GM13976 (cell line): ENCODE measurements at regions not wholly inside any gene's neighbourhood (a gene's known extent, or its start where the extent isn't known, plus 50 kb on each side); places are given as distances from the start of the nearest gene placed in this dataset.

ENCODE experiments used
- DNase-seq: peaks from one replicate; pipeline ENCODE4 v3.0.0; 2012; ENCODE audit warnings: low spot score
- in situ Hi-C: fragments of 300-500 bp; cut with MboI; formaldehyde crosslinking; loops from one replicate; pipeline ENCODE4 v1.12.0; 2022; ENCODE audit warnings: low sequenced_read_pairs, mixed read lengths, inconsistent platforms; ENCODE audit not compliant: unreplicated experiment
- TF ChIP-seq, protein P1 (sequence below): IDR thresholded peaks from 2 replicates; pipeline ENCODE4 v1.5.1; 2012; ENCODE audit warnings: borderline replicate concordance, mild to moderate bottlenecking; ENCODE audit not compliant: insufficient read depth; ENCODE audit errors: extremely low read depth, missing control alignments, control extremely low read depth

DNA sequence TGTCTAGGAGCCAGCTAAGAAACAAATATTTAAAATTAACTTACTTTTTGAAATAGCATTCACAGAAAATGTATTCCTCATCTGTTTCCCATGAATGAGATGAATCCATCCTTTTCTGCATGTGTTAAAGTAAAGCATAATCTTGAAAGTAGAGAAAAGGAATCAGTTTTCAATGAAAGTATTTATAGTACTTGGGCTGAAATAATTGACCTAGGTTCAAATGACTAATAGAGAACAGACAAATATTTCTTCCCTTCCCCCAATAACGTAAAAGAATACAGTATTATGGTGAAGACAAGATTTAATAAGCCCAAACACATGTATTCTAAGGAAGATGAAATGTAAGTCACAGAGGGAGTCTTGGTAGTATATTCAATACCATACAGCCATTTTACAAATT, 403.5 kb downstream of the ZNF608 start:
- DNase-seq, result no peak
- in situ Hi-C loops, result no loop called here
- TF ChIP-seq, protein P1, sequence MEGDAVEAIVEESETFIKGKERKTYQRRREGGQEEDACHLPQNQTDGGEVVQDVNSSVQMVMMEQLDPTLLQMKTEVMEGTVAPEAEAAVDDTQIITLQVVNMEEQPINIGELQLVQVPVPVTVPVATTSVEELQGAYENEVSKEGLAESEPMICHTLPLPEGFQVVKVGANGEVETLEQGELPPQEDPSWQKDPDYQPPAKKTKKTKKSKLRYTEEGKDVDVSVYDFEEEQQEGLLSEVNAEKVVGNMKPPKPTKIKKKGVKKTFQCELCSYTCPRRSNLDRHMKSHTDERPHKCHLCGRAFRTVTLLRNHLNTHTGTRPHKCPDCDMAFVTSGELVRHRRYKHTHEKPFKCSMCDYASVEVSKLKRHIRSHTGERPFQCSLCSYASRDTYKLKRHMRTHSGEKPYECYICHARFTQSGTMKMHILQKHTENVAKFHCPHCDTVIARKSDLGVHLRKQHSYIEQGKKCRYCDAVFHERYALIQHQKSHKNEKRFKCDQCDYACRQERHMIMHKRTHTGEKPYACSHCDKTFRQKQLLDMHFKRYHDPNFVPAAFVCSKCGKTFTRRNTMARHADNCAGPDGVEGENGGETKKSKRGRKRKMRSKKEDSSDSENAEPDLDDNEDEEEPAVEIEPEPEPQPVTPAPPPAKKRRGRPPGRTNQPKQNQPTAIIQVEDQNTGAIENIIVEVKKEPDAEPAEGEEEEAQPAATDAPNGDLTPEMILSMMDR, result no peak

DNA sequence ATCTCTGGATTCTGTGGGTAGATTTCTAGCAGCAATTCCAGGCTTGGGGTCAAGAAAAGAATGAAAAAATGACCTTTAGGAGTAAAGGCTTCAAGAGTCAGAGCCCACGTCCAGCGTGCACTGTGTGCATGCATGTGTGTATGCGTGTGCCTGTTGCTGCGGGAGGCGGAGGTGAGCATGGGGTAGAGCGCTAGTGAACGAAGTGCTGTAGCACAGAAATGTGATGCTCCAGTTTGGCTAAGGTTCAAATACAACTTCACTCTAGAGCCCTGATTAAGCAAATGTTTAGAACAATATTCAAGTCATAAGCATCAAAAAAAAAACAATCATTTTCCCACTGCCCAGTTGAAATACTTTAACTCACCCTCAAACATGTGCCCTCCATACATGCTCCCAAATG, 403.9 kb downstream of the ZNF608 start:
- TF ChIP-seq, protein P1, result no peak
- in situ Hi-C loops, result no loop called here
- no peak for DNase-seq

DNA sequence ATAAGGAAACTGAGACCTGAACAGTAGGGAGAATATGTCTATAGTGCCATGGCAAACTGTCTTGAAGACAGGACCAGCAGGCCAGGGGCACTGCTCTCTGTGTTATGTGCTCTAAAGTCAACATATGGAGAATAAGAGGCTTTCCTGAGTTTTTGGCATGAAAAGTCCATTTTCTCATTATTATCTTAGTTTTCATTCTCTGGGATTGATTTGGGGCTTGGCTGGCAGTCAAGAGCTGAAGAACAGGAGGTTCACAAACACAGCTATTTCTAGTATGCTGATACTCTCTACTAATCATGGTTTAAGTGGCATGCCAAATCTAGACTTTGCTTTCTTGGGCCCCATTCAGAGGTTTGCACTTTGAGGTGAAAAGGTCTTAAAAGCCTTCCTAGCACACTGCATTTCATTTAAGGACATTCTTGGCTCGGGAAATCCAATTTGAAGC, 404.4 kb downstream of the ZNF608 start:
- in situ Hi-C loops, result no loop called here
- DNase-seq, result no peak
- TF ChIP-seq, protein P1, result no peak

DNA sequence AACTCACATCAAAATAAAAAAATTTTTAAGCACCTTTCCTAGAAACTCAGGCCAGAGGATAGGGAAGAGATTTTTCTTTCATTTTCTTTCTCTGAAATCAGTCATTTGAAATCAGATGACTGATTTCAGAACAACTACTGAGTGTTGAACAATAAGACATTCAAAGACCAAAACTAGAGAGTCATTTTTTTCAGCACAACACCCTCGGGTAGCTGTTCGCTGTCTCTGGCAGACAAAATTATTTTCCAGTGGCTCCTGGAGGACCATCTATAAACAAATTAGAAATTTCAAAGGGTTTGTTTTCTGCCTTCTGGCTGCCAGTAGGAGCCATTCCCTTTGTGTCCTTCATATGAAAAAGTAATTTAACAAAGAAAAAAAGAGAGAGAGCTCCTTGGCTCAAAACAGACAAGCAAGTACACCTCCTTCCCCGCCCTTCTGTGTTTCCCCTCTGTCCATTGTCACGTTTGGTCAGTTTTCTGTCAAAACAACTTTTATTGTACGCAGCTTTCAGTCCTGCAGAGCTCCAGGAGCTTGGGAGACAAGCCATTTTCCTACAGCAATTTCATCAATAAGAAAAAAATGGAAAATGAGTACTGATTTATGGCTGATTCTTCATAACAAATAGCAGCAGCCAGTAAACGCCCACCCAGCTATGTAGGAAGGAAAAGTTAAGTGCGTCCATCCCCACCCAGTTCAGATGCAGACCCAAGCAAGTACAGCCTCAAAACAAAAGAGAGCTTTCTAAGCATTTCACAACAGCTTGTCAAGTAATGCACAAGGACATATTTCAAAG, 405.2 kb downstream of the ZNF608 start:
- no peak for DNase-seq
- TF ChIP-seq, protein P1, result no peak
- in situ Hi-C loops, result no loop called here

DNA sequence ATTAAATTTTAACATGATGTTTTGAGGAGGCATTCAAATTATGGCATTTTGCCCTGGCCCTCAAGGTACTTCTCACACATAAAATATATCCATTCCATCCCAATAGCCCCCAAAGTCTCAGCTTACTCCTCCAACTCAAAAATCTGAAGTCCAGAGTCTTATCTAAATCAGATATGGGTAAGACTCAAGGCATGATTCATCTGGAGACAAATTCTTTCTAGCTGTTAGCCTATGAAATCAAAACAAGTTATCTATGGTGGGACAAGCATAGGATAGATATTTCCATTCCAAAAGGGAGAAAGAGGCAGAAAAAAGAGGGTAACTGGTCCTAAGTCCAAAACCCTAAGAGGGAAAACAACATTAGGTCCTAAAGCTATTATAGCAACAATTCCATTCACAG, 408.4 kb downstream of the ZNF608 start:
- TF ChIP-seq, protein P1, result no peak
- in situ Hi-C loops, result no loop called here
- DNase-seq, result no peak

DNA sequence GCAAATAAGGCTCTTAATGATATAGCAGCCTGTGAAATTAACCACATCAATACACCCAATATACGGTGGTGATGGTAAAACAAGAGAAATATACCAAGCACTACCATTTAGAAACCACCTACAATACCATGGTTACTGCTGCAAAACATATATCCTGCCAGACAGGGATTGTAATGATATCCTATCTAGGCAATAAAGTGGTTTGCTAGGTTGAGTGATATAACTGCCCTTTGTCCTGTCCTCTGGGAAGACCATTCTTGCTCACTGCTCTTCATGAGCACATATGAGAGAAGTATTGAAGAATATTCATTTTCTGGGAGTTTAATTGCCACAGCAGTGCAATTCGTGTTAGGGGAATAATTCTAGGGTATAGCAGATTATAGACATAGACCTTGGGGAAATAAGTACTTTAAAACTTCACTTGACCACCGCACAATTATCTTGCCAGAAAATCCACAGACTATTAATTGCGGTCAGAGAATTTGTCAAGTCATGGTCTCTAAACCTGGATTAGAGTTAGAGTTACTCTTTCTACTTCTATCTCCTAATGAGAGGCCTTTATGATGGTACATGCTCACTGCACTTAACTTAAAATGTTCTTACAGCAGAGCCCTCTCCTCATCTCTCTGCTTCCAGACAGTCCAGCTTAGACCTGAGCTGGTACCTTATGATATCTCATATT, 413.0 kb downstream of the ZNF608 start:
- in situ Hi-C loops, result no loop called here
- no peak for DNase-seq
- TF ChIP-seq, protein P1, result no peak
